Fibroblast of the conjunctiva (primary cell): ENCODE measurements at regions not wholly inside any gene's neighbourhood (a gene's known extent, or its start where the extent isn't known, plus 50 kb on each side); places are given as distances from the start of the nearest gene placed in this dataset.

Experiments
- DNase-seq: peaks from one replicate; pipeline ENCODE4 v3.0.0-alpha.2; 2010; ENCODE audit warnings: low read depth

DNA sequence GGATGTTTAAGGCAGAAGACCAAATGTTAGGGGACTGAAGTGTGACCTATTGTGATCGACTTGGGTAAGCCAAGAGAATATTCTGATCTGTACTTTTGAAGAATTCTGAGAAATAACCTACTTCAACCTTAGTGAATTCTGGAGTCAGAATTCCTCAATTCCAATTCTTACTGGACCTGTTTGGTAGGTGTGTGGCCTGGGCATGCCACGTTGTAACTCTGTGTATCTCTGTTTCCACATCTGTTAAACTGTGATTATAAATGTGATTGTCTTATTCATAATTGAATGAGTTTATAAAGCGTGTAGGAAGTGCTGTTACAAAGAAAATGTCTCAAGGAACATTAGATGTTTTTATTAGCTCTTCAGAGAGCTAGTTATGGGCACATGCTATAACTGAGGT, 64.5 kb downstream of the TUSC1 start:
- no peak for DNase-seq

DNA sequence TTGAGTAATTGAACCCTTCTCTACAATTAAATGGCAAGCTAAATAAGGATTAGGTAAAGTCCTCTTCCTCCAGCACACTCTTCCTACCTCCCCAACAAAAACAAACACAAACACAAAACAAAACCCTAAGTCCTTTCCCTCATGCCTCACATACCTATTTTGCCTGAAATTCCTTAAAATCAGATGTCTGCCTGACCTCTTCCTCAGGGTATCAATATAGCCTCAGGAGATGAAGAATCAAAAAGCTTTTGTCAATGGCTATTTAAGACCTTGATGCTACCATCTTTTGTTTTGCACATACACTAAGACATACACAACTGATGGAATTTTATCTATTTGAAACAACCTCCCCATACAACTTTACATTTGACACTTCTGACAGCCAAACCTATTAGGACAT, 75.1 kb downstream of the TUSC1 start:
- DNase-seq: no peak

DNA sequence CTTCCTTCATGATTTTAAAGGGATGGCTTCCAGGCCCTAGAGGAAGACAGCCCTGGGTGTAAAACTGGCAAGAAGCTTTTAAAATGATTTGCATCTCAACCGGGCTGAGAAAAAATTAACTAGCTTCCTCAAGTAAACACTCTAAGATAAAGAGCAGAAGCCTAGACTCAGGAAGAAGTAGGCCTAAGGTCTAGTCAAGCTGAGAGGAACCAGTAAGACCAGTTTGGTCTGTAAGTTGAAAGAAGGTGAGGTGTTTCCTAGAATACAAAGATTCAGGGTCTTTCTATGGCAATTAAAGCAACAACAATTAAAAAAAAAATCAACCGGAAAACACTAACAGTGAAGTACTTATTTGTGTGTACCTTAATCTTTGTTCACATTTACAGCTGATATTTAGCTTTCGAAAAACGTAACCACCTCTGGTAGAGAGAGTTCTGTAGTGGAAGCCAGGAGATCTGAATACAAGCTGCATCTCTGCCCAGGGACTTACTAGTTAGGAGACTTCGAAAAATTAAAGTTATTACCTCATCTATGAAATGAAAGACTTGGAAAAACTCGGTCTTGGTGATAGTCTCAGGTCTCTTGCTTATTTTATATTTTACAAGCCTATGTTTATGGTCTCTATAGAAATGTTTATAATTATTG, 75.7 kb downstream of the TUSC1 start:
- no peak for DNase-seq

DNA sequence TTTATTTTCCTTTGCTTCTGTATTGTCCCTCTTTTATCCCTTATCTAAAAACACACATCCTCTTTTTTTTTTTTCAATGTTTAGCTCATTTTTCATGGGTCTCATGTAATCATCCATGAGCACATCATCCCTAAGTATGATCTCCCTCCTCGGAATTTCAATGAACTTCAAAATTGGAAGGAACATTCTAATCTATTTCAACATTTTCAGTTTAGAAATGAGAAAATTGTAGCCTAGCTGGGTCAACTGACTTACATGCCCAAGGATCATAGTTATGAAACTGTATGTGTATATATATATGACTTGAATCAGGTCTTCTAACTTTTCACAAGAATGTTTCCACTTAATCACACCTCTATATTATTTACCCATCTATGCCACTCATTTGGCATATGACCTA, 77.7 kb downstream of the TUSC1 start:
- DNase-seq: no peak

DNA sequence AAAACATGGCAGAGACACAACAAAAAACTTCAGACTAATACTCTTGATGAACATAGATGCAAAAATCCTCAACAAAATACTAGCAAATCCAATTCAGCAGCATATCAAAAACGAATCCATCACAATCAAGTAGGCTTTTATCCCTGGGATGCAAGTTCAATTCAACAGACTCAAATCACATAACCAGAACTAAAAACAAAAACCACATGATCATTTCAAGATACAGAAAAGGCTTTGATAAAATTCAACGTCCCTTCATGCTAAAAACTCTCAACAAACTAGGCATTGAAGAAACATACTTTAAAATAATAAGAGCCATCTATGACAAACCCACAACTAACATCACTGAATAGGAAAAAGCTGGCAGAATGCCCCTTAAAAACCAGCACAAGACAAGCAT, 93.6 kb downstream of the TUSC1 start:
- DNase-seq: no peak

DNA sequence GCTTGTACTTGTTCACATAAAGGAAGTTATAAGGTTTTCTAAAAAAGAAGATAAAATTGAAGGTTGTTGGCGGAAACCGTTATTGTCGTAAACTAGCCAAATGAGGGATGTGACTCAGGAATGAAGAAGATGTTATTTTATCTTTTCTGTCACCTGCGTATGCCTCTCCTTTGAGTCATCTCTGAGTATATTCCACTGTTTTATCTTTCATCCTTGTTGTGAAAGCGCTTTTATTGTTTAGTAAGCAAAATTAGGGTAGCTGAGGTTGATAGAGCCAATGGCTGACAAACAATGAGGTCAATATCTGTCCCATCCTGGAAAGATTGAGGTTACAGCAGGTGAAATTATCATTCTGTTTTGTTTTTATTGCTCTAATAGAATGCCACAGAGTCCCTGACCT, 105.0 kb downstream of the TUSC1 start:
- no peak for DNase-seq

DNA sequence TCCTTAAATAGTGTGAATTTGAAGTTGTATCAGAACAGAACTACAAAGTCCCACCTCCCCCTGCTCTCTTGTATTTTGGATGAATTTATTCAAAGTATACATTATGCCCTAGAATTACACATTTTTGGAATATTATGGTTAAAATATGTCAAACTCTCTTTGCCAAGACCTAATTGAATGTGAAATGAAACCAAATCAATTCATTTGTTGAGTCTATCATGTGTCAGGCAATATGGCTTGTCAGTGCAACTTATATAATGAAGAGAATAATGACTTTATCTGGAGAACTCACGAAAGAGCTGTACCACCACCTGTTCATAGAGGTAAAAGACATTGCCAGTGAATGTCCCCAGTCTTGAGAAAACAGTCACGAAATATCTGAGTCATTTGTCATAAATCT, 106.8 kb downstream of the TUSC1 start:
- DNase-seq: no peak

DNA sequence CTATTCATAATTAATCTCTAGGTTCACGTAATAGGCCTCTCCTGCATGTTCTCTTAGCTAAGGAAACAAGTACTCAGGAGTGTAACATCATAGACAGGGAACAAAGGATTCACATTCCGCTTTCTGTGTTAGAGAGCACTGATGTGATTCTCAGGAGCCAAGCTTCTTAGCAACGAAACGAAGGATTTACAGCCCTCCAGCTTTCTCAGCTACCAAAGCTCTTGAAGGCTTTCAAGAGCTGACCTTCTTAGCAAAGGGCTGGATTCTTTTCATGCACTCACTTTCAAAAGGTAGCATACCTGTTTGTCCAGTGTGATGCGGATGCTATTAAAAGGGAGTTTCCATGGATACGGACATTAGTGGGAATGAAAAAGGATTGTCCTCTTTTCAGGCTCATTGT, 107.4 kb downstream of the TUSC1 start:
- DNase-seq: no peak

DNA sequence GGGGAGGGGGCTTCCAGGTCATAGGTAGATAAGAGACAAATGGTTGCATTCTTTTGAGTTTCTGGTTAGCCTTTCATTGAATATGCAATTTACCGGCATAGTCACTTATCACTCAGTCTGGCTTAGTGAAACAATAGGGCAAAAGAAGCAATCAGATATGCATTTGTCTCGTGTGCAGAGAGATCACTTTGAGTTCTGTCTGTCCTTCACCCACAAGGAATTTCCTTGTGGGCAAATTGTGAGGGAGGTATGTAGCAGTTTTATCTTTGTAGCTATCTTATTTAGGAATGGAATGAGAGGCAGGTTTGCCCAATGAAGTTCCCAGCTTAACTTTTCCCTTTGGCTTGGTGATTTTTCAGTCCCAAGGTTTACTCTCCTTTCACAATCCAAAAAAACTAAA, 116.1 kb downstream of the TUSC1 start:
- no peak for DNase-seq

DNA sequence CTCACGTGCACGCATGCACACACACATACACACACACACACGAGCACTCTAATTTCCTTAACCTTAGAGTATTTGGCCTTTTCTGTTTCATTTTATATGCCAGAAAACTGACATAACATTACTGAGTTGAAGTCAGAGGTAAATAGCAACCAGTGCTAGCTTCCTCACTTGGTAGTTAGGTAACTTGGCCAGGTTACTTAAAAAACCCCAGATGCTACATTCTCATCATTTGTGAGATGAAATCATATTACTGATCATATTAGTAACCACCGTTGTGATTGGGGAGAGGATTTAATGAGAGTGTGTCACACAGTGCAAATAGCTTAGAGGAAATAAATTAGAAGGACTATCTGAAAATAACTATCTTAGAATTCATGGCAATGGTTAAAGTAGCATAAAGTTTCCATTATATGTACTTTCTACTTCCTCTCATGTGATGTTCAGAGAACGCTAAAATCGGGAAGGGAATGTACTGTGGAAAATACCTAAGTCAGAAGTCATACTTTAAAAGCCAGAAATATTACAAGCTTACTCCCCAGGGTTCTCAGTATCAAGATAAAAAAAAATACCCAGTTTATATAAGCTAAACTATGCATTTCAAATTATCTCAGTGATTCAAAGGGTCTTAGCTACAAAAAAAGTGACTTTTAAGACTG, 120.5 kb downstream of the TUSC1 start:
- DNase-seq: no peak

DNA sequence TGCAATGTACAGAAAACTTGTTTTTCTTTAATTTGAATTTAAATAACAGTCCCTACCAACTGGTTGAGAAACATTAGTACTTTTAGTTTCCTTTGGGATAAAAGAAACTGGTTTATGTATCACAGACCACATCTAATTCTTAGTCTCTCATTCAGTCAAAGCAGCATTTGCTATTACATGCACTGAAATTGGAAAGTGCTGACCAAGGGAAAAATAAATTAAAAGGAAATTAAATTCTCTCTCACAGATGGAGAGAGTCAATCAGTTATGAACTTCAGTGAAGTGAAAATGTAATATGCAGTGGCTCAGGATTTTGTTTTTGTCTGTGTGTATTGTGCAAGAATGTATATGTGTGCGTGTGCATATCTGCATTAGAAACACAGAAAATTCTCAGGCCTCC, 121.7 kb downstream of the TUSC1 start:
- DNase-seq: no peak

DNA sequence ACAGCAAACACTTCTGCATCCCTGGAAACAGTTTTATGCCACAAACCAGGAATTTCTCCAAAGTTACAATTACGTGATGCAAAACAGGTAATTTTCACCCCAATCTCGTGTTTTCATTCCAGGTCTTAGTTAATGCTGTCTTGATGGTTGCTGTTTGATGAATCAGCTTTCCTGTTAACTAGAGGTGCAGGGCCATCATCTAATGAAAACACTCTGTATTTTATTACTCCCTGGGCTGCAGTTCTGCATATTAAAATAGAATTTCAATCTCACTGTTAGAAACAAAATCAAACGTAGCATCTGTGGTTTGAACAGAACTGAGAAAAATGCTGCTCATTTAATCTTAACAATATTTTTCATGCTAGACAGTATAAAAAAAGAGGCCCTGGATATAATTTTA, 129.4 kb downstream of the TUSC1 start:
- no peak for DNase-seq

DNA sequence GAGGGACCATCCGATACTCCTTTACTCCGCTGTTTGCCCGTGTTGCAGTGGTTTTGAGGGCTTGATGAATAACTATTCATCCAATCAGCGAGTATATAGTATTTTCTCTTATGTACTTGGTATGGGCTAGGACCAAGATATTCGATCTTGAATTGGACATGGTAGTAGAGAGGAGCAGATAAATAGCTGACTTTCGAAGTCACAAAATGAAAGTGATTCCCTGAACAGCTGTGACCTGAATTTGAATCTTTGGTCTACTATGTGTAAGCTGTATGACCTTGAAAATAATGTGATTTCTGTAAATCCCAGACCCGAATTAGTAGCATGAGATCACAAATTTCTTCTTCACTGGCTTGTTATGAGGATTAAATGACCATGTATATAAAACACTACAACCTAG, 134.4 kb downstream of the TUSC1 start:
- no peak for DNase-seq

DNA sequence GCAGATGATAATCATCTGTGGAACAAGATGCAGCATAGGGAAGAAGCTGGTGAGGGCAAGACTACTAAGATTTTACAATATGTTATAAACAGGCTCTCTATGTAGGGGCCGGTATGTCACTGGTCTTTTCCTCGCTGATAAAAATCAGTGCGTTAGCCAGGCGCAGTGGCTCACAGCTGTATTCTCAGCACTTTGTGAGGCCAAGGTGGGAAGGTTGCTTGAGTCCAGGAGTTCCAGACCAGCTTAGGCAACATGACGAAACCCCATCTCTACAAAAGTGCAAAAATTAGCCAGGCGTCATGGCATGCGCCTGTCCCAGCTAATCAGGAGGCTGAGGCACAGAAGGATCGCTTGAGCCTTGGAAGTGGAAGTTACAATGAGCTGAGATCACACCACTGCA, 135.9 kb downstream of the TUSC1 start:
- no peak for DNase-seq

DNA sequence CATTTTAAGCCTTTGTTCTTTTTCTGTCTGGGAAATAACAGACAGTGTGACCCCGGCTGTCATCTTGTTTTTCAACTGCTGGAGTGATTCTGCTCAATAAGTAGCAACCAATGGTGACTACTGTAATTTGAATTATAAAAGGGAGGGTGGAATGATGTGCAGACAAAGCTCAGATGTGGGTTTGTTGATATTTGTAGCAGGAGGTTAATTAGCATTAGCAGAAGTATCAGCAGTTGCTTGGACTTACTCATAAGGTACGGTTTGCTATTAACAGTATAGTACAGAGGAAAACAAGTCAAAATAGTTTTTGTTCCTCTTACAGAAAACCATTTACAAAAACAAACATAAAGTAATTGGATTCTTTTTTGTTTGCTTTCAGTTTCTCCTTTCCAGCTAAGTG, 140.4 kb downstream of the TUSC1 start:
- no peak for DNase-seq

DNA sequence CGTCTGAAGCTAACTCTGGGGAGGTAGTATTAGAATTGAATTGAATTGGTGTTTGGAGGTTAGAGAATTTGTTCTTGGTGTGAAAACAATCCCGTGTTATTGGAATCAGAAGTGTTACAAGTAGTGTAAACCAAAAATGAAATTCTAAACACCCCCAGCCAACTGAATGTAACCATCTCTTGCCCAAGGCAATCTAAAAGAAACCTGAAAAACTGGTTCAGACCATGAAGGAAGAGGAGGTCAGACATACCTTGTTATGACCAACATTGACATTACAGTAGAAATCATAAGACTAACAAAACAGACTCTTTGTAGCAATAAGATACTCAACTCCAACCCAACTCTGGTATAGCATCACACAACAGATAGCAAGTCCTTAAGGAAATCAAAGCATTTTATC, 159.0 kb downstream of the TUSC1 start:
- DNase-seq: no peak

DNA sequence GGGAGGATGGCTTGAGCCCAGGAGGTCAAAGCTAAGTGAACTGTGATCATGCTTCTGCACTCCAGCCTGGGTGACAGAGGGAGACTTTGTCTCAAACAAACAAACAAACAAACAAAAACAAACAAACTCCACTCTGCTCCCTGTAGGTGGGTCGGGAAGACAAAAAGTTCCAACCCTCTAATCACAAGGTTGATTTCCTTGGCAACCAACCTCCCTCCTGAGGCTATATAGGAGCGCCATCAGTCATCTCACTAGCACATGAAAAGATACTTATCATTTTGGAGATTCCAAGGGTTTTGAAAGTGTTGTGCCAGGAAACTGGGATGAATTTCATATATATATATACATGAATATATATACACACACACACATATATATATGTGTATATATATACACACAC, 160.5 kb downstream of the TUSC1 start:
- DNase-seq: no peak

DNA sequence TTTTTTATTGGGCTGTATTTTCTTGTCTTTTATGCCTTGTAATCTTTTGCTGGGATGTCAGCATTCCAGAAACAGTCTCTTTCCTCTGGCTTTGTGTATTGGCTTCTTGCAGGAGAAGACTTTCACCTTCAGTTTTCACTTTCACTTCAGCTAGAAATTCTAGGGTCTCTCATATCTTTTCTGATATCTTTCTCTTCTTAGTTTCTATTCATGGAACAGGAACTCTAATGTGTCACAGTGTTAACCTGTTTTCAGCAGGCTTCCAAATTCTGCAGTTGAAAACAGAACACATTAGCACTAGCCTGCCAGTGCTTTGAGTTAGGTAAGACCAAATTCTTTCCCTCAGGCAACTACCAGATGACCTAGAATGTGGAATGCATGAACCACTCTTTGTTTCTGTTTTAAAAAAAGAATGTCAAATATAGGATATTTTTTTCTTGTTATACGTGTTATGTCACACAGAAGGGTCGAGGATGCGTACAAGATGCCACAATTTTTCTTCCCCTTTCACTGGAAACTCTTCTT, 164.7 kb downstream of the TUSC1 start:
- DNase-seq: no peak

DNA sequence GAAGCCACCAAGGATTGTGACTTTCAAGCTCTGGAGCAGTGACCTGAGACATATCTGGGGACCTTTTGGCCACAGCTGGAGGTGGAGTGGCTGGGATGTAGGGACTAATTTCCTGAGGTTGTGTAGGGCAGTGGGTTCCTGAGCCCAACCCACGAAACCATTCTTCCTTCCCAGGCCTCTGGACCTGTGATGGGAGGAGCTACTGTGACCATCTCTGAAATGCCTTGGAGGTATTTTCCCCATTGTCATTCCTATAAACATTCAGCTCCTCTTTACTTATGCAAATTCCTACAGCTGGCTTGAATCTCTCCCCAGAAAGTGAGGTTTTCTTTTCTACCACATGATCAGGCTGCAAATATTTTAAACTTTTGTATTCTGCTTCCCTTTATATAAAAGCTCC, 172.6 kb downstream of the TUSC1 start:
- no peak for DNase-seq

DNA sequence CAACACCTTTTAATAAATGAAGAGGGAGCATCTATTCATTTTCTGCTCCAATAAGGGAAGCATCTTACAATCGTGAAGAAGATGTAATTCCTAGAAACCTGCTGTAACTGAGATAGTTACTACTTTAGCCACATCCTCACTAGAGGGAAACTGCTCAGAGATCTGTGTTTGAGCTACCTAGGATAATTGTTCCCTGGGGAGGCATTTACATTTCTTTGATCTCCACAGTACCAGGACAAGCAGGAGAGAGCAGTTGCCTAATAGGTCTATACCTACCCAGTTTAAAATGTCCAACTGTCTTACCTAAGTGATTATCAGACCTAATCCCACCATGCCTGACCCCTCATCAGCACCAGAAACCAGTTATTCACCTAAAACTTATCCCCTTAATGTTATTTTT, 196.9 kb downstream of the TUSC1 start:
- DNase-seq: no peak

DNA sequence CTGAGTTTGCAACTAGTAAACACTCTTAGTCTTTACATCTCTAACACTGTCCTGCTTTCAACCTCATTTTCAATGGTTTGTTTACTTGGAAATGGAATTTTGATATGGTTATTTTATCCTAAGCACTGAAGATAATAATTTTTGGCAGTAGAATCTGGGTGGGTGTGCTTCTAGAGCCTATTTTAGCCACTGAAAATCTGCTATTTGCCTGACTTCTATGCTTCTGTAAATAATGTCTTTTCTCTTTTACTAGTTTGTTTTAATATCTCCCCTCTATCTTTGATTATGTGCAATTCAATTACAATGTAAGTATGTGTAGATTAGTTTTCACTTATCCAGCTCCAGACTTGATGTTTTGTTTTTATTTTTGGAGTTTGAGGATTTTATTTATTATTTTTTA, 197.5 kb downstream of the TUSC1 start:
- no peak for DNase-seq

DNA sequence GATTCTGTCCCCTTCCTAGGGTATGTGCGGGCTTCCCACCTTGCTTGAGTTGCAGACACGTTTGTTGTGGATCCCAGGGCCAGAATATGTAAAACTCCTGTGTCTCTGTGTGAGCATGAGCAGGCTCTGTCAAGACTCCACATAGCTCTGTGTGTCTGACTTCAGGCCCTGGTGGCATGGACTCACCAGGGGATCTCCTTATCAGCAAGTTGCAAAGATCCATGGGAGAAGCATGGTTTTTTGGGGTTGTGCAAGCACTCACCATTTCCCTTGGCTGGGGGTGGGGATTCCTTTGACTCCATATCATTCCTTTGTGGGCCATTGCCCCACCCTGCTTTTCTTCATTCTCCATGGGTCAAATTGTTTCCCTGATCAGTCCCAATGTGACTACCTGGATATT, 205.6 kb downstream of the TUSC1 start:
- no peak for DNase-seq

DNA sequence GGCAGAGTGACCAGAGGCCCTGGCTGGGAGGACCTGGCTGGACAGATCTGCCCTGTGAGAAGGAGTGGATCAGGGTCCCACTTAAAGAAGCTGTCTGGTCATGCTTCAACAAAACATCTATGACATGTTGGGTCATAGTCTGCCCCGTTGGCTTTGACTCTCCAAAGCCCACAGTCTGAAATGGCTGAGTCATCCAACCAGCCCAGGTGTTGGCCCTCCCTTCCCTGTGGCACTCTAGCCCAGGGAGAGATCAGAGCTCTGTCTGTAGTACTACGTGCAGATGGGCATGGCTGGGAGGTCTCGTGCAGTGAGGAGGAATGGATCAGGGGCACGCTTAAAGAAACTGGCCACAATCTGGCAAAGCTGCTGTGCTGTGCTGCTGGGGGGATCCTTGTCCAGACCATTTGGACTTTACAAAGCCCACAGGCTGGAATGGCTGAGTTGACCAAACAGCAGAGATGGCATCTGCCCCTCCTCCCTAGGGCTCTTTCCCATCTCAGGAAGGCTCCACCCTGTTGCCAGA, 206.1 kb downstream of the TUSC1 start:
- no peak for DNase-seq

DNA sequence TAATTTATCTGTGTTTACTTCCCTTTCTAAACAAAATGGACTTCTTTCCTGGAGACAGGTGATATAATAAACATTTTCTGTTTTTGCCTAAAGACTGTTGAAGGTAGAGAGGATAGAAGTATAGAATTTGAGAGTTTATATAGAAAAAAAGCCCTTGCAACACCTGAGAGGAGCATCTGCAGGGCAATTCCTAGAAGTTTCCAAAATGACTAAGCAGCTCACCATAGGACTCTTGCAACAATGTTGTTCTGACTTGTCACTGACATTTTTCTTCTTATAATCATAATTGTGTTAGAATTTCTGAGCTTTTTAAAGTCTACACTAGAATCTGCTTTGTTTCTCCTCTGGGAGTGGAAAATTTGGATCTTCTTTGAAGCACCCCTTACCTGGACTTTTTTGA, 216.8 kb downstream of the TUSC1 start:
- no peak for DNase-seq
